ENCODE measurements at regions not wholly inside any gene's neighbourhood (a gene's known extent, or its start where the extent isn't known, plus 50 kb on each side); places are given as distances from the start of the nearest gene placed in this dataset.

DNA sequence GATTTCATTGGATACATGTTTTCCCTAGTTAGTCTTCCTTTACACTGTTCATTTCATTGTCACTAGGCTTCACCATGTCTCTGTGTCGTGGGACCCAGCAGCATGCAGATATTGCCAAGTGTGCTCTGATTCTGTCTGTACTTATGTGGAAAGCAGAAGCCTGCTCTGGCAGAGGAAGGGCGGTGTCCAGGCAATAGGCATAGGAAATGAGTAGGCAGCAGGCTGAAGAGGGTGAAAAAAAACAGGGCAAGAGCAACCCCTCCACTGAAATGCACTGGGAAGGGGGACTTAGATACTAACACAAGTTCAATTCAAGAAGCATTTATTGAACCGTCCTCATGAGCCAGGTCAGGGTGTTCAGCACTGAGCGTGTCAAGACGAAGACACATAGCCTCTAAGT lies 85.2 kb upstream of the VAV3 start:
- Histone ChIP-seq H3K9ac (ENCODE audit: low read depth, low read length, poor library complexity, severe bottlenecking) (peak overlapping the region; percentile 85), H3K9me2 (replicated peaks; ENCODE audit: low read depth, low read length) (no peaks in the 10 kb centered on the region), H3K4me1 (ENCODE audit: insufficient read depth, low read length, poor library complexity, severe bottlenecking) (peaks cover 97% of the 10 kb centered on the region), H3K9me3 (ENCODE audit: insufficient read depth, low read depth, low read length) (no peaks in the 10 kb centered on the region), H4K20me1 (ENCODE audit: insufficient read depth, low read length, poor library complexity, severe bottlenecking) (no peaks in the 10 kb centered on the region), H3F3A (ENCODE audit: low read depth) (peaks cover 36% of the 10 kb centered on the region), H3K27me3 (ENCODE audit: insufficient read depth, low read length, poor library complexity, severe bottlenecking) (no peaks in the 10 kb centered on the region), H3K79me2 (ENCODE audit: insufficient read depth, low read length) (peaks cover 14% of the 10 kb centered on the region; the same call in 1 of the 2 replicates), H2AFZ (ENCODE audit: low read length) (no peak overlapping the region), H3K36me3 (ENCODE audit: insufficient read depth, low read length) (no peaks in the 10 kb centered on the region), H3K4me3 (ENCODE audit: low read length, poor library complexity, severe bottlenecking) (peak overlapping the region; percentile 64), H3K4me2 (ENCODE audit: low read depth, low read length, poor library complexity, severe bottlenecking) (peak overlapping the region; percentile 75)
- TF ChIP-seq EZH2phosphoT487 (IDR thresholded peaks at IDR 0.05; ENCODE audit: borderline replicate concordance) (no peak), CTCF (conservative IDR thresholded peaks at IDR 0.05; ENCODE audit: low read length) (no peak)

GRCh38 chr1:108049178-108049819 lies 84.3 kb upstream of the VAV3 start:
- no peaks in the 10 kb centered on the region for H3K36me3 ChIP-seq (ENCODE audit: insufficient read depth, low read length)
- H3K4me2 ChIP-seq (ENCODE audit: low read depth, low read length, poor library complexity, severe bottlenecking) = peak overlapping the region; percentile 75
- no peak overlapping the region for H2AFZ ChIP-seq (ENCODE audit: low read length)
- H3K4me1 ChIP-seq (ENCODE audit: insufficient read depth, low read length, poor library complexity, severe bottlenecking) = peaks cover 97% of the 10 kb centered on the region
- H3K79me2 ChIP-seq (ENCODE audit: insufficient read depth, low read length) = peaks cover 14% of the 10 kb centered on the region; the same call in 1 of the 2 replicates
- peak overlapping the region; percentile 85 for H3K9ac ChIP-seq (ENCODE audit: low read depth, low read length, poor library complexity, severe bottlenecking)
- no peaks in the 10 kb centered on the region for H3K9me3 ChIP-seq (ENCODE audit: insufficient read depth, low read depth, low read length)
- H4K20me1 ChIP-seq (ENCODE audit: insufficient read depth, low read length, poor library complexity, severe bottlenecking) = no peaks in the 10 kb centered on the region
- peaks cover 38% of the 10 kb centered on the region for H3F3A ChIP-seq (ENCODE audit: low read depth)
- H3K4me3 ChIP-seq (ENCODE audit: low read length, poor library complexity, severe bottlenecking) = no peak overlapping the region
- H3K9me2 ChIP-seq (replicated peaks; ENCODE audit: low read depth, low read length) = no peaks in the 10 kb centered on the region
- no peaks in the 10 kb centered on the region for H3K27me3 ChIP-seq (ENCODE audit: insufficient read depth, low read length, poor library complexity, severe bottlenecking)
- no peak for TF ChIP-seq EZH2phosphoT487 (IDR thresholded peaks at IDR 0.05; ENCODE audit: borderline replicate concordance)
- peak; percentile 87 for TF ChIP-seq CTCF (conservative IDR thresholded peaks at IDR 0.05; ENCODE audit: low read length)

DNA sequence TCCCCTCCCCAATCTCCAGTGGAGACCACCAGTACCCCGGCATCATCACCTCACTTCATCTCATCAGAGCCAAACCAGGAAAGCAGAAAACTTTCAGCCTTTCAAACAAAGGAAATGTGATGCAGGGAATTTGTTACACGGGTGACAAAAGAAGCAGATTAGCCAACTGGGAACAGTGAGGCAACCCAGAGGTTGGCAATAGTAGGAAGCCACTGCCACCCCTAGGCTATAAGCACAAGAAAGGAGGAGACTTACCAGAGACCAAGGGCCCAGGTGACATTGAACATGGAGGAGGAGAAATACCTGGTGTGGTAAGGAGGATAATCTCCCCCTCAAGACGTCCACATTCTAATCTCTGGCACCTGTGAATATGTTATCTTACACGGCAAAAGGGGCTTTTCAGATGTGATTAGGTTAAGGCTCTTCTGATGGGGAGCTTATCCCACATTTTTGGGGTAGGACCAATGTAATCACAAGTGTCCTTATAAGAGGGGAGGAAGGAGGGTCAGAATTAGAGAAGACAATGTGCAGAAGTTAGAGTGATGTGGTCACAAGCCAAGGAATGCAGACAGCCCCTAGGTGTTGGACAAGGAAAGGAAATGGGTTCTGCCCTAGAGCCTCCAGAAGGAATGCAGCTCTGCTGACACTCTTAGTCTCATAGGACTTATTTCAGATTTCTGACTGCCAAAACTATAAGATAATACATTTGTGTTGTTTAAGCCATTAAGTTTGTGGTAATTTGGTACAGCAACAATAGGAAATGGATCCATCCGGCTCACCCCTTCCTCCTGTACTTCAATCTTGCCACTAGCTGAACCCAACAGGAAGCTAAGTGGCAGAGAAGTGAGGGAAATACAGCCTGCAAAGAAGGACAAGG lies 83.6 kb upstream of the VAV3 start:
- no peak overlapping the region for H2AFZ ChIP-seq (ENCODE audit: low read length)
- H3K27me3 ChIP-seq (ENCODE audit: insufficient read depth, low read length, poor library complexity, severe bottlenecking) = no peaks in the 10 kb centered on the region
- peaks cover 38% of the 10 kb centered on the region for H3F3A ChIP-seq (ENCODE audit: low read depth)
- H3K9me2 ChIP-seq (replicated peaks; ENCODE audit: low read depth, low read length) = no peaks in the 10 kb centered on the region
- H3K4me3 ChIP-seq (ENCODE audit: low read length, poor library complexity, severe bottlenecking) = no peak overlapping the region
- no peaks in the 10 kb centered on the region for H3K36me3 ChIP-seq (ENCODE audit: insufficient read depth, low read length)
- H3K9ac ChIP-seq (ENCODE audit: low read depth, low read length, poor library complexity, severe bottlenecking) = peak overlapping the region; percentile 85
- peaks cover 97% of the 10 kb centered on the region for H3K4me1 ChIP-seq (ENCODE audit: insufficient read depth, low read length, poor library complexity, severe bottlenecking)
- H4K20me1 ChIP-seq (ENCODE audit: insufficient read depth, low read length, poor library complexity, severe bottlenecking) = no peaks in the 10 kb centered on the region
- peak overlapping the region; percentile 75 for H3K4me2 ChIP-seq (ENCODE audit: low read depth, low read length, poor library complexity, severe bottlenecking)
- H3K79me2 ChIP-seq (ENCODE audit: insufficient read depth, low read length) = peaks cover 10% of the 10 kb centered on the region; the same call in 1 of the 2 replicates
- H3K9me3 ChIP-seq (ENCODE audit: insufficient read depth, low read depth, low read length) = no peaks in the 10 kb centered on the region
- TF ChIP-seq EZH2phosphoT487 (IDR thresholded peaks at IDR 0.05; ENCODE audit: borderline replicate concordance) (no peak), CTCF (conservative IDR thresholded peaks at IDR 0.05; ENCODE audit: low read length) (no peak)

All from Loucy (cell line).